ENCODE measurements at regions not wholly inside any gene's neighbourhood (a gene's known extent, or its start where the extent isn't known, plus 50 kb on each side); places are given as distances from the start of the nearest gene placed in this dataset.

- H3K27me3 Mint-ChIP-seq (ENCODE audit: low read depth) = no peaks in the 10 kb centered on the region
- ChIA-PET CTCF (no interaction called here), POLR2A (no interaction called here)
- no peak overlapping the region for H3K27ac Mint-ChIP-seq
- no peaks in the 10 kb centered on the region for H3K36me3 Mint-ChIP-seq (ENCODE audit: low read depth)
- DNase-seq (no peak), ATAC-seq (no peak)
- H3K4me3 Mint-ChIP-seq = no peak overlapping the region
- no peaks in the 10 kb centered on the region for H3K4me1 Mint-ChIP-seq (ENCODE audit: low read depth)
- H3K9me3 Mint-ChIP-seq (ENCODE audit: insufficient read depth) = no peaks in the 10 kb centered on the region
Observed at GRCh38 chr11:129592191-129592590, 216.5 kb downstream of the BARX2 start.

GRCh38 chr11:129593098-129593497, 217.4 kb downstream of the BARX2 start:
- DNase-seq = no peak
- no peak for ATAC-seq
- Mint-ChIP-seq H3K27ac (no peak overlapping the region), H3K9me3 (ENCODE audit: insufficient read depth) (no peaks in the 10 kb centered on the region), H3K4me3 (no peak overlapping the region), H3K27me3 (ENCODE audit: low read depth) (no peaks in the 10 kb centered on the region), H3K4me1 (ENCODE audit: low read depth) (no peaks in the 10 kb centered on the region), H3K36me3 (ENCODE audit: low read depth) (no peaks in the 10 kb centered on the region)
- CTCF ChIA-PET = no interaction called here
- POLR2A ChIA-PET = no interaction called here

- DNase-seq (no peak), ATAC-seq (no peak)
- H3K27me3 Mint-ChIP-seq (ENCODE audit: low read depth) = no peaks in the 10 kb centered on the region
- no peak overlapping the region for H3K4me3 Mint-ChIP-seq
- POLR2A ChIA-PET = no interaction called here
- H3K36me3 Mint-ChIP-seq (ENCODE audit: low read depth) = no peaks in the 10 kb centered on the region
- CTCF ChIA-PET = no interaction called here
- no peaks in the 10 kb centered on the region for H3K4me1 Mint-ChIP-seq (ENCODE audit: low read depth)
- no peaks in the 10 kb centered on the region for H3K9me3 Mint-ChIP-seq (ENCODE audit: insufficient read depth)
- H3K27ac Mint-ChIP-seq = no peak overlapping the region
Observed at GRCh38 chr11:129595038-129595962, 219.7 kb downstream of the BARX2 start.

- POLR2A ChIA-PET = no interaction called here
- no peak overlapping the region for H3K27ac Mint-ChIP-seq
- no peak overlapping the region for H3K4me3 Mint-ChIP-seq
- H3K36me3 Mint-ChIP-seq (ENCODE audit: low read depth) = no peaks in the 10 kb centered on the region
- no peaks in the 10 kb centered on the region for H3K27me3 Mint-ChIP-seq (ENCODE audit: low read depth)
- DNase-seq (no peak), ATAC-seq (no peak)
- no peaks in the 10 kb centered on the region for H3K4me1 Mint-ChIP-seq (ENCODE audit: low read depth)
- CTCF ChIA-PET = no interaction called here
- no peaks in the 10 kb centered on the region for H3K9me3 Mint-ChIP-seq (ENCODE audit: insufficient read depth)
Observed at GRCh38 chr11:129596351-129596750, 219.3 kb upstream of the TMEM45B start.

- CTCF ChIA-PET = no interaction called here
Observed at GRCh38 chr11:129598378-129598777, 217.3 kb upstream of the TMEM45B start.

GRCh38 chr11:129605815-129606214, 209.8 kb upstream of the TMEM45B start:
- no peaks in the 10 kb centered on the region for H3K9me3 Mint-ChIP-seq (ENCODE audit: insufficient read depth)
- ChIA-PET POLR2A (no interaction called here), CTCF (interaction anchor here (1.1 kb wide), 1 partner anchor 86 kb away, joined by 3 read pairs; no protein-coding TSS in a partner anchor)
- H3K27me3 Mint-ChIP-seq (ENCODE audit: low read depth) = peaks cover 2% of the 10 kb centered on the region
- DNase-seq (no peak), ATAC-seq (no peak)
- H3K27ac Mint-ChIP-seq = no peak overlapping the region
- no peaks in the 10 kb centered on the region for H3K4me1 Mint-ChIP-seq (ENCODE audit: low read depth)
- no peaks in the 10 kb centered on the region for H3K36me3 Mint-ChIP-seq (ENCODE audit: low read depth)
- no peak overlapping the region for H3K4me3 Mint-ChIP-seq

More at GRCh38 chr11:129598378-129598777, 217.3 kb upstream of the TMEM45B start:
- peaks cover 2% of the 10 kb centered on the region for H3K27me3 Mint-ChIP-seq (ENCODE audit: low read depth)
- POLR2A ChIA-PET = no interaction called here
- no peak for DNase-seq
- H3K4me3 Mint-ChIP-seq = no peak overlapping the region
- H3K9me3 Mint-ChIP-seq (ENCODE audit: insufficient read depth) = no peaks in the 10 kb centered on the region
- no peaks in the 10 kb centered on the region for H3K4me1 Mint-ChIP-seq (ENCODE audit: low read depth)
- H3K36me3 Mint-ChIP-seq (ENCODE audit: low read depth) = no peaks in the 10 kb centered on the region
- no peak for ATAC-seq
- H3K27ac Mint-ChIP-seq = no peak overlapping the region

- Mint-ChIP-seq H3K27me3 (ENCODE audit: low read depth) (no peaks in the 10 kb centered on the region), H3K4me3 (no peak overlapping the region), H3K9me3 (ENCODE audit: insufficient read depth) (no peaks in the 10 kb centered on the region), H3K36me3 (ENCODE audit: low read depth) (no peaks in the 10 kb centered on the region), H3K27ac (no peak overlapping the region), H3K4me1 (ENCODE audit: low read depth) (no peaks in the 10 kb centered on the region)
- DNase-seq = no peak
- ChIA-PET POLR2A (no interaction called here), CTCF (interaction anchor here (1.2 kb wide), 1 partner anchor 142 kb away, joined by 4 read pairs; no protein-coding TSS in a partner anchor)
- ATAC-seq = no peak
Observed at GRCh38 chr11:129608711-129609110, 206.9 kb upstream of the TMEM45B start.

GRCh38 chr11:129610125-129610524, 205.5 kb upstream of the TMEM45B start:
- Mint-ChIP-seq H3K36me3 (ENCODE audit: low read depth) (no peaks in the 10 kb centered on the region), H3K4me3 (no peak overlapping the region), H3K27me3 (ENCODE audit: low read depth) (no peaks in the 10 kb centered on the region), H3K27ac (no peak overlapping the region), H3K4me1 (ENCODE audit: low read depth) (no peaks in the 10 kb centered on the region), H3K9me3 (ENCODE audit: insufficient read depth) (no peaks in the 10 kb centered on the region)
- ChIA-PET POLR2A (no interaction called here), CTCF (no interaction called here)
- no peak for DNase-seq
- no peak for ATAC-seq

- ATAC-seq (no peak), DNase-seq (no peak)
- ChIA-PET POLR2A (no interaction called here), CTCF (no interaction called here)
- H3K36me3 Mint-ChIP-seq (ENCODE audit: low read depth) = no peaks in the 10 kb centered on the region
- H3K4me3 Mint-ChIP-seq = no peak overlapping the region
- H3K27ac Mint-ChIP-seq = no peak overlapping the region
- no peaks in the 10 kb centered on the region for H3K27me3 Mint-ChIP-seq (ENCODE audit: low read depth)
- no peaks in the 10 kb centered on the region for H3K4me1 Mint-ChIP-seq (ENCODE audit: low read depth)
- H3K9me3 Mint-ChIP-seq (ENCODE audit: insufficient read depth) = no peaks in the 10 kb centered on the region
Observed at GRCh38 chr11:129610545-129610944, 205.1 kb upstream of the TMEM45B start.

GRCh38 chr11:129611661-129612446, 203.8 kb upstream of the TMEM45B start:
- Mint-ChIP-seq H3K27me3 (ENCODE audit: low read depth) (no peaks in the 10 kb centered on the region), H3K36me3 (ENCODE audit: low read depth) (no peaks in the 10 kb centered on the region), H3K27ac (no peak overlapping the region), H3K9me3 (ENCODE audit: insufficient read depth) (no peaks in the 10 kb centered on the region), H3K4me1 (ENCODE audit: low read depth) (no peaks in the 10 kb centered on the region), H3K4me3 (no peak overlapping the region)
- DNase-seq = no peak
- POLR2A ChIA-PET = interaction anchor here (0.6 kb wide), 1 partner anchor 330 kb away, joined by 3 read pairs; no protein-coding TSS in a partner anchor
- CTCF ChIA-PET = no interaction called here
- ATAC-seq = no peak

GRCh38 chr11:129612447-129612961, 203.1 kb upstream of the TMEM45B start:
- Mint-ChIP-seq H3K27ac (no peak overlapping the region), H3K27me3 (ENCODE audit: low read depth) (peaks cover 2% of the 10 kb centered on the region), H3K4me1 (ENCODE audit: low read depth) (no peaks in the 10 kb centered on the region), H3K36me3 (ENCODE audit: low read depth) (no peaks in the 10 kb centered on the region), H3K4me3 (no peak overlapping the region), H3K9me3 (ENCODE audit: insufficient read depth) (no peaks in the 10 kb centered on the region)
- ChIA-PET CTCF (no interaction called here), POLR2A (no interaction called here)
- ATAC-seq = no peak
- no peak for DNase-seq

GRCh38 chr11:129613071-129613470, 202.6 kb upstream of the TMEM45B start:
- ATAC-seq (no peak), DNase-seq (no peak)
- H3K9me3 Mint-ChIP-seq (ENCODE audit: insufficient read depth) = no peaks in the 10 kb centered on the region
- no peak overlapping the region for H3K27ac Mint-ChIP-seq
- peaks cover 2% of the 10 kb centered on the region for H3K27me3 Mint-ChIP-seq (ENCODE audit: low read depth)
- H3K4me1 Mint-ChIP-seq (ENCODE audit: low read depth) = no peaks in the 10 kb centered on the region
- H3K4me3 Mint-ChIP-seq = no peak overlapping the region
- no peaks in the 10 kb centered on the region for H3K36me3 Mint-ChIP-seq (ENCODE audit: low read depth)
- ChIA-PET CTCF (no interaction called here), POLR2A (no interaction called here)
